Spleen (tissue), 11 donors: ENCODE measurements at regions not wholly inside any gene's neighbourhood (a gene's known extent, or its start where the extent isn't known, plus 50 kb on each side); places are given as distances from the start of the nearest gene placed in this dataset.

Experiments
- DNase-seq: peaks from one replicate; pipeline ENCODE4 v3.0.0-alpha.2; 2020
- H3K27ac ChIP-seq, 8 donors: fragments of 200-600 bp; sonication (generic) in 7 of 8; 1 replicate in 4 of 8; 2 replicates in 4 of 8; pipeline versions ENCODE4 v1.5.0 to v1.8.0; 2016 to 2021; ENCODE audit warnings: inconsistent platforms in 4 of 8, mild to moderate bottlenecking in 4 of 8, moderate library complexity in 1 of 8
- H3K27me3 ChIP-seq, 7 donors: fragments of 200-600 bp; sonication (generic) in 6 of 7; replicated peaks in 1 of 7; 1 replicate in 4 of 7; 2 replicates in 3 of 7; pipeline versions ENCODE4 v1.5.0 to v1.8.0; 2016 to 2021; ENCODE audit warnings: inconsistent platforms in 3 of 7, mild to moderate bottlenecking in 1 of 7
- H3K36me3 ChIP-seq, 6 donors: fragments of 200-600 bp; sonication (generic) in 5 of 6; 1 replicate in 4 of 6; 2 replicates in 2 of 6; pipeline versions ENCODE4 v1.5.0 to v1.8.0; 2016 to 2021; ENCODE audit warnings: inconsistent platforms in 2 of 6
- H3K4me1 ChIP-seq, 6 donors: fragments of 200-600 bp; sonication (generic) in 5 of 6; 1 replicate in 3 of 6; 2 replicates in 3 of 6; pipeline versions ENCODE4 v1.5.0 to v1.8.0; 2016 to 2021; ENCODE audit warnings: inconsistent platforms in 3 of 6
- H3K4me3 ChIP-seq, 8 donors: fragments of 200-600 bp; sonication (generic) in 7 of 8; 1 replicate in 4 of 8; 2 replicates in 4 of 8; pipeline versions ENCODE4 v1.5.0 to v1.8.0; 2016 to 2021; ENCODE audit warnings: inconsistent platforms in 4 of 8, mild to moderate bottlenecking in 4 of 8, moderate library complexity in 2 of 8
- H3K9me3 ChIP-seq, 8 donors: fragments of 200-600 bp; sonication (generic) in 7 of 8; 1 replicate in 4 of 8; 2 replicates in 4 of 8; pipeline versions ENCODE4 v1.5.0 to v1.8.0; 2016 to 2021; ENCODE audit warnings: inconsistent platforms in 4 of 8
- CTCF ChIP-seq, 11 experiments: fragments of 200-600 bp in 7 of 11; fragments of 450-650 bp in 4 of 11; sonication (generic) in 4 of 11; IDR thresholded peaks in 8 of 11; conservative IDR thresholded peaks in 3 of 11; 1 replicate in 7 of 11; 2 replicates in 4 of 11; pipeline versions ENCODE4 v1.4.0 to v1.8.0; 2016 to 2021; ENCODE audit warnings: antibody characterized with exemption in 11 of 11, inconsistent platforms in 4 of 11, mild to moderate bottlenecking in 1 of 11
- POLR2A ChIP-seq, 3 donors: fragments of 450-650 bp; IDR thresholded peaks; one replicate each; pipeline ENCODE4 v1.5.1; 2017; ENCODE audit warnings: antibody characterized with exemption in 3 of 3, mild to moderate bottlenecking in 1 of 3
- POLR2AphosphoS5 ChIP-seq, 3 donors: sonication (generic); formaldehyde crosslinking; IDR thresholded peaks; one replicate each; pipeline ENCODE4 v1.5.1; 2017; ENCODE audit warnings: antibody characterized with exemption in 3 of 3
- WGBS, 5 donors: extraction: QIAGEN DNeasy Blood & Tissue Kit in 3 of 5; methylation state at CpG; one replicate each; pipeline versions ENCODE4 v1.1.5 to v1.1.7; 2013 to 2018; 5-methylcytosine and 5-hydroxymethylcytosine counted together
- intact Hi-C: fragments of 100-400 bp; cut with DNase I; formaldehyde crosslinking; loops from one replicate; pipeline ENCODE4 v1.15.0; 2023; ENCODE audit warnings: low total_unique reads
- donor health status: healthy with polysubstance abuse.
- donor health status: DM: no; HTN: no; CAD: no; lungs with moderate emphysema.
- donor health status: DM: no; HTN: no; CAD: no.
- donor health status: Bipolar disorder and iron deficiency.
- donor health status: healthy.
- donor health status: DM: no; HTN: no; CAD: no.
- donor health status: DM: yes; HTN: yes; CAD: no.

GRCh38 chr1:83027511-83027910 lies 971.4 kb downstream of the TTLL7 start:
- Histone ChIP-seq H3K27ac (no peak overlapping the region), H3K27me3 (no peaks in the 10 kb centered on the region), H3K36me3 (no peaks in the 10 kb centered on the region), H3K4me3 (no peak overlapping the region), H3K4me1 (no peaks in the 10 kb centered on the region), H3K9me3 (peaks cover 0 to 18% (median 0%) of the 10 kb centered on the region in 8 donors)
- intact Hi-C loops = no loop called here
- no peak for DNase-seq
- WGBS, 5 donors = 89 to 95% (median 90%) methylated on average over 1 of the region's 1 CpG
- TF ChIP-seq POLR2AphosphoS5 (IDR thresholded peaks at IDR 0.05) = no peak
- TF ChIP-seq CTCF (IDR thresholded peaks at IDR 0.05 in 8 of 11, conservative IDR thresholded peaks at IDR 0.05 in 3 of 11) = no peak
- TF ChIP-seq POLR2A (IDR thresholded peaks at IDR 0.05) = no peak

GRCh38 chr1:83026745-83027144 lies 972.2 kb downstream of the TTLL7 start:
- TF ChIP-seq POLR2A (IDR thresholded peaks at IDR 0.05) (no peak), CTCF (IDR thresholded peaks at IDR 0.05 in 8 of 11, conservative IDR thresholded peaks at IDR 0.05 in 3 of 11) (no peak), POLR2AphosphoS5 (IDR thresholded peaks at IDR 0.05) (no peak)
- WGBS, 5 donors = 71 to 86% (median 81%) methylated on average over 2 of the region's 2 CpGs
- intact Hi-C loops = no loop called here
- no peaks in the 10 kb centered on the region for H3K4me1 ChIP-seq
- no peak overlapping the region for H3K27ac ChIP-seq
- no peaks in the 10 kb centered on the region for H3K27me3 ChIP-seq
- no peak overlapping the region for H3K4me3 ChIP-seq
- peaks cover 0 to 11% (median 0%) of the 10 kb centered on the region in 8 donors for H3K9me3 ChIP-seq
- DNase-seq = no peak
- H3K36me3 ChIP-seq = no peaks in the 10 kb centered on the region

- H3K36me3 ChIP-seq = no peaks in the 10 kb centered on the region
- H3K9me3 ChIP-seq = peaks cover 0 to 16% (median 11%) of the 10 kb centered on the region in 8 donors
- H3K27me3 ChIP-seq = no peaks in the 10 kb centered on the region
- DNase-seq = no peak
- 78 to 96% (median 84%) methylated on average over 2 of the region's 2 CpGs for WGBS, 5 donors
- intact Hi-C loops = no loop called here
- H3K27ac ChIP-seq = peak overlapping the region in 4 of 8 donors; percentile 31 to 60 (median 45)
- H3K4me3 ChIP-seq = no peak overlapping the region
- H3K4me1 ChIP-seq = no peaks in the 10 kb centered on the region
- TF ChIP-seq POLR2A (IDR thresholded peaks at IDR 0.05) = no peak
- no peak for TF ChIP-seq POLR2AphosphoS5 (IDR thresholded peaks at IDR 0.05)
Measured at GRCh38 chr1:83024251-83024767, 974.6 kb downstream of the TTLL7 start.

- TF ChIP-seq POLR2AphosphoS5 (IDR thresholded peaks at IDR 0.05) (no peak), POLR2A (IDR thresholded peaks at IDR 0.05) (no peak), CTCF (IDR thresholded peaks at IDR 0.05 in 8 of 11, conservative IDR thresholded peaks at IDR 0.05 in 3 of 11) (no peak)
Measured at GRCh38 chr1:83023212-83023611, 975.7 kb downstream of the TTLL7 start.

More at GRCh38 chr1:83023212-83023611, 975.7 kb downstream of the TTLL7 start:
- no peak for DNase-seq
- no peak overlapping the region for H3K4me3 ChIP-seq
- WGBS, 5 donors = 84 to 89% (median 86%) methylated on average over 2 of the region's 2 CpGs
- H3K9me3 ChIP-seq = peaks cover 0 to 16% (median 11%) of the 10 kb centered on the region in 8 donors
- H3K36me3 ChIP-seq = no peaks in the 10 kb centered on the region
- H3K27me3 ChIP-seq = no peaks in the 10 kb centered on the region
- H3K4me1 ChIP-seq = no peaks in the 10 kb centered on the region
- intact Hi-C loops = no loop called here
- H3K27ac ChIP-seq = no peak overlapping the region
